GM23338 (cell line): ENCODE measurements at regions not wholly inside any gene's neighbourhood (a gene's known extent, or its start where the extent isn't known, plus 50 kb on each side); places are given as distances from the start of the nearest gene placed in this dataset.

Experiments used
- ATAC-seq: fragments of 200-7000 bp; cut with Tn5 transposase; 3 replicates; pipeline ENCODE4 v1.9.1; 2020
- DNase-seq: peaks from one replicate; pipeline ENCODE4 v3.0.0-alpha.2; 2015; ENCODE audit warnings: low spot score
- H2AFZ ChIP-seq: fragments of 200-600 bp; sonication (generic); 2 replicates; pipeline ENCODE4 v1.8.0; 2016; ENCODE audit warnings: antibody characterized with exemption, mild to moderate bottlenecking, moderate library complexity
- H3F3A ChIP-seq: fragments of 200-600 bp; sonication (generic); replicated peaks from 2 replicates; pipeline ENCODE4 v1.8.0; 2017; ENCODE audit warnings: antibody characterized with exemption, mixed run types, low read depth
- H3K27ac ChIP-seq: fragments of 200-600 bp; sonication (generic); 2 replicates; pipeline ENCODE4 v1.6.1; 2016; ENCODE audit warnings: low read depth
- H3K27me3 ChIP-seq: fragments of 200-600 bp; sonication (generic); 2 replicates; pipeline ENCODE4 v1.8.0; 2016; ENCODE audit warnings: mild to moderate bottlenecking, mixed run types, moderate library complexity; ENCODE audit not compliant: insufficient read depth
- H3K36me3 ChIP-seq: fragments of 200-600 bp; sonication (generic); 2 replicates; pipeline ENCODE4 v1.8.0; 2016; ENCODE audit warnings: mild to moderate bottlenecking; ENCODE audit not compliant: insufficient read depth
- H3K4me1 ChIP-seq: fragments of 200-600 bp; sonication (generic); 2 replicates; pipeline ENCODE4 v1.8.0; 2016; ENCODE audit warnings: mild to moderate bottlenecking, moderate library complexity; ENCODE audit not compliant: insufficient read depth
- H3K4me2 ChIP-seq: fragments of 200-600 bp; sonication (generic); 2 replicates; pipeline ENCODE4 v1.7.1; 2017; ENCODE audit warnings: mixed run types
- H3K4me3 ChIP-seq: fragments of 200-600 bp; sonication (generic); 2 replicates; pipeline ENCODE4 v1.6.1; 2016; ENCODE audit warnings: mixed run types
- H3K79me2 ChIP-seq: fragments of 200-600 bp; sonication (generic); replicated peaks from 2 replicates; pipeline ENCODE4 v1.8.0; 2017; ENCODE audit warnings: mild to moderate bottlenecking; ENCODE audit not compliant: insufficient read depth
- H3K9me2 ChIP-seq: fragments of 200-600 bp; sonication (generic); 2 replicates; pipeline ENCODE4 v1.8.0; 2017; ENCODE audit not compliant: insufficient read depth
- H4K20me1 ChIP-seq: fragments of 200-600 bp; sonication (generic); replicated peaks from 2 replicates; pipeline ENCODE4 v1.8.0; 2017; ENCODE audit warnings: mild to moderate bottlenecking; ENCODE audit not compliant: insufficient read depth
- H3K27ac Mint-ChIP-seq: 2 replicates; pipeline ENCODE4 v1.8.0; 2020; ENCODE audit warnings: inconsistent platforms, mild to moderate bottlenecking, moderate library complexity, mixed read lengths
- H3K27me3 Mint-ChIP-seq: 3 replicates; pipeline ENCODE4 v1.8.0; 2022; ENCODE audit warnings: low read depth, mild to moderate bottlenecking, moderate library complexity, mixed read lengths, inconsistent platforms; ENCODE audit not compliant: insufficient read depth, poor library complexity
- H3K36me3 Mint-ChIP-seq: 3 replicates; pipeline ENCODE4 v1.8.0; 2021; ENCODE audit warnings: low read depth, mild to moderate bottlenecking, inconsistent platforms, moderate library complexity, mixed read lengths
- H3K4me1 Mint-ChIP-seq: 3 replicates; pipeline ENCODE4 v1.8.0; 2020; ENCODE audit warnings: mild to moderate bottlenecking, inconsistent platforms, mixed read lengths
- H3K4me3 Mint-ChIP-seq: 3 replicates; pipeline ENCODE4 v1.8.0; 2021; ENCODE audit warnings: moderate library complexity, mild to moderate bottlenecking, inconsistent platforms, mixed read lengths
- H3K9me3 Mint-ChIP-seq: 3 replicates; pipeline ENCODE4 v1.8.0; 2020; ENCODE audit warnings: moderate library complexity, mild to moderate bottlenecking, inconsistent platforms, mixed read lengths
- CREB1 ChIP-seq: fragments of 250-450 bp; sonication (Bioruptor Pico); IDR thresholded peaks from 2 replicates; pipeline ENCODE4 v1.5.0; 2020; ENCODE audit warnings: low read depth, mild to moderate bottlenecking, moderate library complexity
- ETS1 ChIP-seq: IDR thresholded peaks from 2 replicates; pipeline ENCODE4 v1.6.1; 2016; ENCODE audit warnings: antibody characterized with exemption
- EZH2 ChIP-seq: fragments of 200-600 bp; sonication (generic); IDR thresholded peaks from one replicate; pipeline ENCODE4 v1.8.0; 2017; ENCODE audit warnings: antibody characterized with exemption, mild to moderate bottlenecking, low read depth; ENCODE audit not compliant: unreplicated experiment
- EZH2phosphoT487 ChIP-seq: fragments of 200-600 bp; sonication (generic); IDR thresholded peaks from one replicate; pipeline ENCODE4 v1.8.1; 2018; ENCODE audit warnings: antibody characterized with exemption; ENCODE audit not compliant: unreplicated experiment
- ZNF114 ChIP-seq: fragments of 250-450 bp; sonication (Bioruptor Pico); IDR thresholded peaks from 2 replicates; pipeline ENCODE4 v1.5.0; 2020; ENCODE audit warnings: mild to moderate bottlenecking, moderate library complexity
- ZNF462 ChIP-seq: fragments of 250-450 bp; sonication (Bioruptor Pico); IDR thresholded peaks from 2 replicates; pipeline ENCODE4 v1.5.0; 2020; ENCODE audit warnings: mild to moderate bottlenecking, moderate library complexity

- no peak for ATAC-seq
Observed at GRCh38 chr15:96701443-96701842, 370.9 kb downstream of the NR2F2 start.

More at GRCh38 chr15:96701443-96701842, 370.9 kb downstream of the NR2F2 start:
- Mint-ChIP-seq H3K27ac (no peak overlapping the region), H3K4me3 (no peak overlapping the region), H3K36me3 (no peaks in the 10 kb centered on the region), H3K9me3 (no peaks in the 10 kb centered on the region), H3K27me3 (peaks cover 8% of the 10 kb centered on the region), H3K4me1 (peaks cover 61% of the 10 kb centered on the region)
- Histone ChIP-seq H3K79me2 (no peaks in the 10 kb centered on the region), H3K9me2 (no peaks in the 10 kb centered on the region), H3K36me3 (no peaks in the 10 kb centered on the region), H3K4me2 (peak overlapping the region; percentile 59), H2AFZ (no peak overlapping the region), H3K4me3 (no peak overlapping the region), H3F3A (no peaks in the 10 kb centered on the region; the same call in 1 of the 2 replicates), H3K27me3 (no peaks in the 10 kb centered on the region), H3K27ac (no peak overlapping the region), H4K20me1 (no peaks in the 10 kb centered on the region), H3K4me1 (peaks cover 67% of the 10 kb centered on the region)
- TF ChIP-seq ZNF462 (CRISPR knock-in tag) (no peak), EZH2 (no peak), CREB1 (CRISPR knock-in tag) (no peak), ETS1 (no peak), ZNF114 (no peak), EZH2phosphoT487 (no peak)
- no peak for DNase-seq
